DOHH2 (cell line): ENCODE measurements at regions not wholly inside any gene's neighbourhood (a gene's known extent, or its start where the extent isn't known, plus 50 kb on each side); places are given as distances from the start of the nearest gene placed in this dataset.

Experiments
- H3F3A ChIP-seq: fragments of 200-600 bp; sonication (generic), shearing (Covaris generic); 2 replicates; pipeline ENCODE4 v1.6.0; 2016; ENCODE audit warnings: antibody characterized with exemption, mild to moderate bottlenecking; ENCODE audit not compliant: control insufficient read depth, insufficient read depth
- H3K27ac ChIP-seq: fragments of 200-600 bp; sonication (generic); 2 replicates; pipeline ENCODE4 v1.5.1; 2014; ENCODE audit warnings: low read depth, mild to moderate bottlenecking, low read length, moderate library complexity
- H3K27me3 ChIP-seq: fragments of 200-600 bp; sonication (generic); 2 replicates; pipeline ENCODE4 v1.6.1; 2014; ENCODE audit warnings: mild to moderate bottlenecking, low read length, mixed read lengths; ENCODE audit not compliant: control insufficient read depth
- H3K36me3 ChIP-seq: fragments of 200-600 bp; sonication (generic); 2 replicates; pipeline ENCODE4 v1.6.1; 2014; ENCODE audit warnings: mild to moderate bottlenecking, low read length, moderate library complexity, mixed read lengths; ENCODE audit not compliant: control insufficient read depth
- H3K4me1 ChIP-seq: fragments of 200-600 bp; sonication (generic); 2 replicates; pipeline ENCODE4 v1.6.1; 2014; ENCODE audit warnings: mild to moderate bottlenecking, low read length, mixed read lengths; ENCODE audit not compliant: control insufficient read depth
- H3K4me2 ChIP-seq: fragments of 200-600 bp; sonication (generic); 2 replicates; pipeline ENCODE4 v1.6.0; 2014; ENCODE audit warnings: mild to moderate bottlenecking, low read length, moderate library complexity
- H3K4me3 ChIP-seq: fragments of 200-600 bp; sonication (generic); 2 replicates; pipeline ENCODE4 v1.5.1; 2014; ENCODE audit warnings: mild to moderate bottlenecking, low read length, mixed read lengths
- H3K79me2 ChIP-seq: fragments of 200-600 bp; sonication (generic); 2 replicates; pipeline ENCODE4 v1.6.1; 2014; ENCODE audit warnings: mild to moderate bottlenecking, low read length, mixed read lengths; ENCODE audit not compliant: control insufficient read depth
- H3K9me2 ChIP-seq: fragments of 200-600 bp; sonication (generic); replicated peaks from 2 replicates; pipeline ENCODE4 v1.6.1; 2014; ENCODE audit warnings: mild to moderate bottlenecking, low read length, mixed read lengths; ENCODE audit not compliant: control insufficient read depth
- H3K9me3 ChIP-seq: fragments of 200-600 bp; sonication (generic); 2 replicates; pipeline ENCODE4 v1.6.1; 2014; ENCODE audit warnings: antibody characterized with exemption, low read length, mixed read lengths; ENCODE audit not compliant: control insufficient read depth, insufficient read depth
- H4K20me1 ChIP-seq: fragments of 200-600 bp; sonication (generic); 2 replicates; pipeline ENCODE4 v1.6.0; 2014; ENCODE audit warnings: low read depth, mild to moderate bottlenecking, antibody characterized with exemption, low read length, moderate library complexity; ENCODE audit not compliant: control insufficient read depth, insufficient read depth
- EZH2phosphoT487 ChIP-seq: fragments of 200-600 bp; sonication (generic); IDR thresholded peaks from 2 replicates; pipeline ENCODE4 v1.6.1; 2017; ENCODE audit warnings: borderline replicate concordance, mild to moderate bottlenecking, antibody characterized with exemption, low read length, moderate library complexity, mixed read lengths
- TF ChIP-seq, protein P1 (sequence below): fragments of 200-600 bp; sonication (generic); IDR thresholded peaks from one replicate; pipeline ENCODE4 v1.5.1; 2014; ENCODE audit warnings: antibody characterized with exemption, mild to moderate bottlenecking, low read depth, low read length; ENCODE audit not compliant: poor library complexity, severe bottlenecking

GRCh38 chrX:46305431-46305830 lies 239.8 kb downstream of the ZNF674 start:
- no peak overlapping the region for H3K4me3 ChIP-seq
- no peaks in the 10 kb centered on the region for H3K27me3 ChIP-seq
- no peaks in the 10 kb centered on the region for H3F3A ChIP-seq
- no peak overlapping the region for H3K4me2 ChIP-seq
- H3K4me1 ChIP-seq = no peaks in the 10 kb centered on the region
- TF ChIP-seq, protein P1, sequence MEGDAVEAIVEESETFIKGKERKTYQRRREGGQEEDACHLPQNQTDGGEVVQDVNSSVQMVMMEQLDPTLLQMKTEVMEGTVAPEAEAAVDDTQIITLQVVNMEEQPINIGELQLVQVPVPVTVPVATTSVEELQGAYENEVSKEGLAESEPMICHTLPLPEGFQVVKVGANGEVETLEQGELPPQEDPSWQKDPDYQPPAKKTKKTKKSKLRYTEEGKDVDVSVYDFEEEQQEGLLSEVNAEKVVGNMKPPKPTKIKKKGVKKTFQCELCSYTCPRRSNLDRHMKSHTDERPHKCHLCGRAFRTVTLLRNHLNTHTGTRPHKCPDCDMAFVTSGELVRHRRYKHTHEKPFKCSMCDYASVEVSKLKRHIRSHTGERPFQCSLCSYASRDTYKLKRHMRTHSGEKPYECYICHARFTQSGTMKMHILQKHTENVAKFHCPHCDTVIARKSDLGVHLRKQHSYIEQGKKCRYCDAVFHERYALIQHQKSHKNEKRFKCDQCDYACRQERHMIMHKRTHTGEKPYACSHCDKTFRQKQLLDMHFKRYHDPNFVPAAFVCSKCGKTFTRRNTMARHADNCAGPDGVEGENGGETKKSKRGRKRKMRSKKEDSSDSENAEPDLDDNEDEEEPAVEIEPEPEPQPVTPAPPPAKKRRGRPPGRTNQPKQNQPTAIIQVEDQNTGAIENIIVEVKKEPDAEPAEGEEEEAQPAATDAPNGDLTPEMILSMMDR = no peak
- H3K36me3 ChIP-seq = no peaks in the 10 kb centered on the region
- H3K9me2 ChIP-seq = no peaks in the 10 kb centered on the region
- H4K20me1 ChIP-seq = no peaks in the 10 kb centered on the region
- H3K79me2 ChIP-seq = no peaks in the 10 kb centered on the region
- no peak overlapping the region for H3K27ac ChIP-seq
- no peaks in the 10 kb centered on the region for H3K9me3 ChIP-seq

DNA sequence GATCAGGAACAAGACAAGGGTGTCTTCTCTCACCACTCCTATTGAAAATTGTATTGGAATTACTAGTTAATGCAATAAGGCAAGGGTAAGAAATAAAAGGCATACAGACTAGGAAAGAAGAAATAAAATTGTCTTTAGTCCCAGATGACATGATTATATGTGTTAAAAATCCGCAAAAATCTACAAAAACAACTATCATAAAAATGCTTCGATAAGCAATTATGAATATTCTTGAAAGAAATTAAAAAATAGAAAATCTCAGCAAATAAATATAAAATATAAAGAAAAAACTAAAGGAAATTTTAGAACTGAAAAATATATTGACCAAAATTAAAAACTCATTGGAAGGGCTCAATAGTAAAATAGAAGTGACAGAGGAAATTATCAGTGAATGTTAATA lies 243.3 kb downstream of the ZNF674 start:
- Histone ChIP-seq H3K27me3 (no peaks in the 10 kb centered on the region), H3F3A (no peaks in the 10 kb centered on the region), H3K27ac (no peak overlapping the region), H3K9me2 (no peaks in the 10 kb centered on the region), H3K79me2 (no peaks in the 10 kb centered on the region), H3K4me3 (no peak overlapping the region), H4K20me1 (no peaks in the 10 kb centered on the region), H3K36me3 (no peaks in the 10 kb centered on the region), H3K4me1 (no peaks in the 10 kb centered on the region), H3K4me2 (no peak overlapping the region), H3K9me3 (no peaks in the 10 kb centered on the region)
- TF ChIP-seq EZH2phosphoT487 = no peak
- TF ChIP-seq, protein P1 = no peak

DNA sequence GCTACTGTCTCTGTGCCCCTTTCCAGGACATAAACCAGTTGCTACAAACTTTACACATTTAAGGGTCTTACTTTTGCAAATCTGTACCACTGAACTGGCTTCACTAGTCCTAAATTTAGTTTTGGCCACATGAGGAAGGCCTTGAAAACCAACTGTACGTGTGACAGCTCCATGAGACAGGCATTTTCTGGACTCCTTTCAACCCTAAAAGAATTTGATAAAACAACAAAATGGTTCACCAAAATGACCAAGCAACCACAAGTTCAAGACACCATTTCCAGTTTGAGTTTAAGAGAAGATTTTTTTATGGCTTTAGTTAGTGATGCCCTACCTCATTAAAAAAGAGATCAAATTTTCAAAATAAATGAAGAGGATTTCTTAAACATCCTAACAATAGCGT lies 246.4 kb downstream of the ZNF674 start:
- TF ChIP-seq EZH2phosphoT487 = no peak
- TF ChIP-seq, protein P1 = no peak
- no peak overlapping the region for H3K27ac ChIP-seq
- no peaks in the 10 kb centered on the region for H3K9me2 ChIP-seq
- H3K4me3 ChIP-seq = no peak overlapping the region
- no peaks in the 10 kb centered on the region for H3K4me1 ChIP-seq
- H3K9me3 ChIP-seq = no peaks in the 10 kb centered on the region
- no peak overlapping the region for H3K4me2 ChIP-seq
- no peaks in the 10 kb centered on the region for H4K20me1 ChIP-seq
- no peaks in the 10 kb centered on the region for H3K36me3 ChIP-seq
- no peaks in the 10 kb centered on the region for H3F3A ChIP-seq
- H3K79me2 ChIP-seq = no peaks in the 10 kb centered on the region
- no peaks in the 10 kb centered on the region for H3K27me3 ChIP-seq

DNA sequence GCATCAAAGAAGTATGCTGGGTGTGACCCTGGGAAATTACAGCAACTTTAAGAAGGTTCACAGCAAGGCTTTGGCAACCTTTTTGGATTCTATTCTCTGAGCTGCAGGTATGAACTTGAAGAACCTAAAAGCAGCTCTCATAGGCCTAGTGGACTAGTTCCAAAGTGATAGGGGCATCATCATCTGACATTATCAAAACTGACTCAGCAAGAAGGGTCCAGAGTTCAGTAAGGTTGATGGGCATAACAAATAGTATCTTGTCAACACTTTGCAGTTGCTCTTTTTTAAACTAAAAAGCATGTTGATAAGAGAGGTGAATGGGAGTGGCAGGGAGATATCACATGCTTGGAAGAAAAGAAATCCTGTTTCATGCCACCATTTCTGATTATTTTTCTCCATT lies 249.3 kb downstream of the ZNF674 start:
- no peaks in the 10 kb centered on the region for H3K27me3 ChIP-seq
- TF ChIP-seq EZH2phosphoT487 = no peak
- TF ChIP-seq, protein P1 = no peak
- H3K36me3 ChIP-seq = no peaks in the 10 kb centered on the region
- H3K4me3 ChIP-seq = no peak overlapping the region
- no peaks in the 10 kb centered on the region for H3K4me1 ChIP-seq
- H4K20me1 ChIP-seq = no peaks in the 10 kb centered on the region
- H3K27ac ChIP-seq = no peak overlapping the region
- H3F3A ChIP-seq = no peaks in the 10 kb centered on the region
- no peak overlapping the region for H3K4me2 ChIP-seq
- no peaks in the 10 kb centered on the region for H3K9me2 ChIP-seq
- H3K79me2 ChIP-seq = no peaks in the 10 kb centered on the region
- no peaks in the 10 kb centered on the region for H3K9me3 ChIP-seq
